ENCODE measurements at regions not wholly inside any gene's neighbourhood (a gene's known extent, or its start where the extent isn't known, plus 50 kb on each side); places are given as distances from the start of the nearest gene placed in this dataset.

- DNase-seq = no peak
Measured at GRCh38 chr5:34510002-34510401, 146.1 kb upstream of the RAI14 start.

GRCh38 chr5:34511063-34511462, 145.1 kb upstream of the RAI14 start:
- DNase-seq = no peak

GRCh38 chr5:34511481-34511880, 144.6 kb upstream of the RAI14 start:
- no peak for DNase-seq

GRCh38 chr5:34511915-34512314, 144.2 kb upstream of the RAI14 start:
- DNase-seq = no peak

GRCh38 chr5:34516166-34516565, 140.0 kb upstream of the RAI14 start:
- DNase-seq = no peak

GRCh38 chr5:34516686-34517085, 139.4 kb upstream of the RAI14 start:
- DNase-seq = no peak

- no peak for DNase-seq
Measured at GRCh38 chr5:34517249-34517648, 138.9 kb upstream of the RAI14 start.

- DNase-seq = no peak
Measured at GRCh38 chr5:34519489-34520220, 136.5 kb upstream of the RAI14 start.

- no peak for DNase-seq
Measured at GRCh38 chr5:34521628-34522290, 134.4 kb upstream of the RAI14 start.

GRCh38 chr5:34522599-34523386, 133.3 kb upstream of the RAI14 start:
- peak in 1 of 2 experiments; percentile 56 for DNase-seq

- no peak for DNase-seq
Measured at GRCh38 chr5:34523387-34523726, 132.8 kb upstream of the RAI14 start.

GRCh38 chr5:34524123-34524522, 132.0 kb upstream of the RAI14 start:
- DNase-seq = no peak

- DNase-seq = no peak
Measured at GRCh38 chr5:34525761-34526160, 130.4 kb upstream of the RAI14 start.

- DNase-seq = no peak
Measured at GRCh38 chr5:34526682-34527305, 129.3 kb upstream of the RAI14 start.

- DNase-seq = no peak
Measured at GRCh38 chr5:34529581-34530331, 126.4 kb upstream of the RAI14 start.

GRCh38 chr5:34530637-34531036, 125.5 kb upstream of the RAI14 start:
- DNase-seq = no peak

- DNase-seq = no peak
Measured at GRCh38 chr5:34531751-34532360, 124.3 kb upstream of the RAI14 start.

GRCh38 chr5:34533582-34534522, 122.3 kb upstream of the RAI14 start:
- DNase-seq = no peak

- DNase-seq = no peak
Measured at GRCh38 chr5:34534523-34535103, 121.5 kb upstream of the RAI14 start.

- no peak for DNase-seq
Measured at GRCh38 chr5:34535433-34535832, 120.7 kb upstream of the RAI14 start.
